HepG2 (cell line): ENCODE measurements at regions not wholly inside any gene's neighbourhood (a gene's known extent, or its start where the extent isn't known, plus 50 kb on each side); places are given as distances from the start of the nearest gene placed in this dataset.

ENCODE experiments used
- ATAC-seq: fragments of 200-7000 bp; cut with Tn5 transposase; 3 replicates; pipeline ENCODE4 v1.9.1; 2020; ENCODE audit warnings: mild to moderate bottlenecking, moderate library complexity
- BruUV-seq: library from RNA; stranded (reverse); fragments of 400-500 nt; replicated peaks from 2 replicates; lab custom pipeline; 2021; lab: Mats Ljungman, UMichigan
- CTCF ChIA-PET: fragments of 300-600 bp; formaldehyde crosslinking; extraction: SDS; loops from one replicate; lab custom pipeline; 2021; ENCODE audit warnings: low total read pairs, inconsistent platforms, low intra/inter-chr PET ratio; lab: Yijun Ruan, JAX
- POLR2A ChIA-PET: fragments of 350-600 bp; sonication (Branson Sonifier 250); formaldehyde crosslinking; loops from one replicate; lab custom pipeline; 2020; ENCODE audit warnings: antibody characterized with exemption, inconsistent platforms; lab: Yijun Ruan, JAX
- DNase-seq: peaks from one replicate; pipeline ENCODE4 v3.0.0-alpha.2; 2015; ENCODE audit warnings: low spot score
- FAIRE-seq: peaks from 3 replicates; lab custom pipeline; 2011; peaks lifted over from hg19 to GRCh38; lab: Jason Lieb, UNC
- H2AFZ ChIP-seq: one replicate; pipeline ENCODE4 v1.6.1; 2011; ENCODE audit warnings: low read length, inconsistent platforms
- H3K27ac ChIP-seq: fragments of 300-600 bp; 3 replicates; pipeline ENCODE4 v1.8.0; 2011; ENCODE audit warnings: mixed run types, mild to moderate bottlenecking, mixed read lengths, low read length, inconsistent platforms; ENCODE audit not compliant: insufficient read depth; ENCODE audit errors: extremely low read length
- H3K27me3 ChIP-seq, 2 experiments: fragments of 200-600 bp in 1 of 2; 2 replicates in 1 of 2; 3 replicates in 1 of 2; pipeline versions ENCODE4 v1.6.0 to v1.8.0; 2011; ENCODE audit warnings: low read length in 2 of 2, mild to moderate bottlenecking in 2 of 2, moderate library complexity in 2 of 2, inconsistent platforms in 1 of 2; ENCODE audit not compliant: insufficient read depth in 2 of 2, control insufficient read depth in 1 of 2
- H3K36me3 ChIP-seq, 2 experiments: fragments of 200-600 bp in 1 of 2; replicated peaks in 1 of 2; 2 replicates in 1 of 2; 3 replicates in 1 of 2; pipeline versions ENCODE4 v1.5.1 to v1.8.0; 2011; ENCODE audit warnings: low read length in 2 of 2, inconsistent platforms in 1 of 2; ENCODE audit not compliant: insufficient read depth in 2 of 2, control insufficient read depth in 1 of 2
- H3K4me1 ChIP-seq: 2 replicates; pipeline ENCODE4 v1.5.1; 2012; ENCODE audit warnings: low read length, inconsistent platforms; ENCODE audit not compliant: insufficient read depth
- H3K4me2 ChIP-seq: 2 replicates; pipeline ENCODE4 v1.6.0; 2011; ENCODE audit warnings: low read depth, low read length, inconsistent platforms
- H3K4me3 ChIP-seq, 3 experiments: fragments of 200-600 bp in 1 of 3; sonication (generic), shearing (Covaris generic) in 1 of 3; replicated peaks in 1 of 3; 2 replicates each; pipeline ENCODE4 v1.5.1; 2011 to 2016; ENCODE audit warnings: low read length in 3 of 3, inconsistent platforms in 2 of 3, low read depth in 2 of 3, mild to moderate bottlenecking in 2 of 3, control low read depth in 1 of 3, mixed read lengths in 1 of 3; ENCODE audit not compliant: insufficient read depth in 1 of 3
- H3K79me2 ChIP-seq: one replicate; pipeline ENCODE4 v1.6.1; 2011; ENCODE audit warnings: low read length, inconsistent platforms; ENCODE audit not compliant: insufficient read depth
- H3K9ac ChIP-seq: 2 replicates; pipeline ENCODE4 v1.6.0; 2011; ENCODE audit warnings: mild to moderate bottlenecking, low read depth, low read length, inconsistent platforms; ENCODE audit not compliant: insufficient read depth
- H3K9me3 ChIP-seq: 2 replicates; pipeline ENCODE4 v1.5.1; 2012; ENCODE audit warnings: mild to moderate bottlenecking, low read length
- H4K20me1 ChIP-seq: 2 replicates; pipeline ENCODE4 v1.6.0; 2011; ENCODE audit warnings: inconsistent platforms, mild to moderate bottlenecking, low read length, moderate library complexity; ENCODE audit not compliant: insufficient read depth
- FOXA1 ChIP-seq, 2 experiments: fragments of 450-650 bp in 1 of 2; sonication (generic) in 1 of 2; formaldehyde crosslinking in 1 of 2; IDR thresholded peaks; 2 replicates each; pipeline versions ENCODE4 v1.4.0 to v1.6.1; 2016 to 2020; ENCODE audit warnings: missing genetic modification reagents in 1 of 2
- GATAD2A ChIP-seq: IDR thresholded peaks from 2 replicates; pipeline ENCODE4 v1.6.1; 2016
- IRF2 ChIP-seq: IDR thresholded peaks from 2 replicates; pipeline ENCODE4 v1.6.1; 2018; ENCODE audit warnings: missing genetic modification reagents, missing compliant biosample characterization
- KLF16 ChIP-seq, 2 experiments: sonication (generic) in 1 of 2; formaldehyde crosslinking in 1 of 2; IDR thresholded peaks; 2 replicates each; pipeline versions ENCODE4 v1.6.1 to v1.8.0; 2016 to 2023; ENCODE audit warnings: missing genetic modification reagents in 2 of 2, missing compliant biosample characterization in 1 of 2
- KLF9 ChIP-seq: IDR thresholded peaks from 2 replicates; pipeline ENCODE4 v1.6.1; 2016; ENCODE audit warnings: low read depth
- MXI1 ChIP-seq: IDR thresholded peaks from 3 replicates; pipeline ENCODE4 v1.6.1; 2012; ENCODE audit warnings: low read depth, low read length, inconsistent platforms, borderline replicate concordance
- SOX6 ChIP-seq, 2 experiments: fragments of 450-650 bp in 1 of 2; sonication (generic) in 1 of 2; formaldehyde crosslinking in 1 of 2; IDR thresholded peaks; 2 replicates each; pipeline versions ENCODE4 v1.4.0 to v1.6.1; 2017 to 2020; ENCODE audit warnings: antibody characterized with exemption in 1 of 2, mild to moderate bottlenecking in 1 of 2, missing genetic modification reagents in 1 of 2
- ZNF781 ChIP-seq: sonication (generic); formaldehyde crosslinking; IDR thresholded peaks from 2 replicates; pipeline ENCODE4 v1.5.1; 2020; ENCODE audit warnings: borderline replicate concordance, mild to moderate bottlenecking, missing genetic modification reagents; ENCODE audit errors: not compliant biosample characterization
- ZSCAN22 ChIP-seq: sonication (generic); formaldehyde crosslinking; IDR thresholded peaks from 2 replicates; pipeline ENCODE4 v1.4.0; 2020; ENCODE audit warnings: mild to moderate bottlenecking, missing genetic modification reagents
- ZSCAN29 ChIP-seq: sonication (generic); formaldehyde crosslinking; conservative IDR thresholded peaks from 2 replicates; pipeline ENCODE4 v1.4.0; 2020; ENCODE audit warnings: mild to moderate bottlenecking, missing genetic modification reagents
- WGBS: methylation state at CpG from one replicate; pipeline ENCODE4 v1.1.6; 2017; ENCODE audit warnings: low lambda C conversion rate; 5-methylcytosine and 5-hydroxymethylcytosine counted together
- in situ Hi-C: cut with HindIII; loops from 2 replicates; pipeline ENCODE4 v1.10.0; 2017; ENCODE audit warnings: low pct_unique_long_range_greater_than_20kb; ENCODE audit not compliant: extremely low pct_ligation_motif_present
- intact Hi-C: fragments of 100-400 bp; cut with micrococcal nuclease; formaldehyde crosslinking; loops from one replicate; pipeline ENCODE4 v1.10.0; 2022; ENCODE audit not compliant: unreplicated experiment
- TF ChIP-seq, protein P1 (sequence below): sonication (generic); formaldehyde crosslinking; IDR thresholded peaks from 2 replicates; pipeline ENCODE4 v1.5.1; 2020; ENCODE audit warnings: missing genetic modification reagents, mild to moderate bottlenecking, borderline replicate concordance
- TF ChIP-seq, protein P2 (sequence below): sonication (generic); formaldehyde crosslinking; IDR thresholded peaks from 2 replicates; pipeline ENCODE4 v1.8.0; 2022; ENCODE audit warnings: mild to moderate bottlenecking, missing genetic modification reagents, moderate library complexity

DNA sequence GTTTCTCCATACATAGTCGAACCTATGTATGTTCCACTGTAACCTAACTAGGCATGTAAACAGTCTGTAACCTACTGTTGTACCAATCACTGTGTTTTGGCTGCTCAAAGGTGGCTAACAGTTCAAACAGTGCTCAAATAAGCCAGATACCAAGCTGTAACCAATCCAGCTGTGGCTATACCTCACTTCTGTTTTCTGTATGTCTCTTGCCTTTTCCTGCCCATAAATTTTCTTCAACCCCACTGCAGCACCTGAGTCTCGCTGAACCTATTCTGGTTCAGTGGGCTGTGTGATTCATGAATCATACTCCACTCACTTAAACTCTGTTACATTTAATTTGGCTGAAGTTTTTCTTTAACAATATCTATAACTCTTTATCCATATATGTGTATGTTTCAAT lies 340.7 kb downstream of the LPIN1 start:
- H3K9me3 ChIP-seq = no peaks in the 10 kb centered on the region
- ATAC-seq = no peak
- H2AFZ ChIP-seq = no peak overlapping the region
- no peak for FAIRE-seq
- H4K20me1 ChIP-seq = no peaks in the 10 kb centered on the region
- intact Hi-C loops = no loop called here
- no TSS peak for BruUV-seq
- H3K36me3 ChIP-seq = no peaks in the 10 kb centered on the region
- H3K4me1 ChIP-seq = no peaks in the 10 kb centered on the region
- H3K4me2 ChIP-seq = no peak overlapping the region
- no peak for DNase-seq
- POLR2A ChIA-PET = no interaction called here
- no peak overlapping the region for H3K4me3 ChIP-seq
- no peak overlapping the region for H3K27ac ChIP-seq
- CTCF ChIA-PET = no interaction called here
- H3K27me3 ChIP-seq = no peaks in the 10 kb centered on the region
- no peaks in the 10 kb centered on the region for H3K79me2 ChIP-seq
- in situ Hi-C loops = no loop called here
- H3K9ac ChIP-seq = no peak overlapping the region
- 4% methylated on average over 2 of the region's 2 CpGs for WGBS
- TF ChIP-seq GATAD2A (CRISPR knock-in tag) = no peak
- TF ChIP-seq, protein P1, sequence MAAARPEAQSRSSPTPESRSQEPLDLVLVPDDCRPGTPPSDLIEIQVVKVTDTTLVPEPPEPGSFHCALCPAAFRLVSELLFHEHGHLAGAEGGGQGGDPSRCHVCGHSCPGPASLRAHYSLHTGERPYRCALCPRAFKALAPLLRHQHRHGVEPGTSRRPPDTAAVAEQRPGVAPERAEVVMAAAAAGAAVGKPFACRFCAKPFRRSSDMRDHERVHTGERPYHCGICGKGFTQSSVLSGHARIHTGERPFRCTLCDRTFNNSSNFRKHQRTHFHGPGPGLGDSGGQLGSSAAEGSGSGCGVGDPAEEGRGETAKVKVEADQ (CRISPR knock-in tag) = no peak
- no peak for TF ChIP-seq ZSCAN22 (CRISPR knock-in tag)
- no peak for TF ChIP-seq ZSCAN29
- TF ChIP-seq, protein P2, sequence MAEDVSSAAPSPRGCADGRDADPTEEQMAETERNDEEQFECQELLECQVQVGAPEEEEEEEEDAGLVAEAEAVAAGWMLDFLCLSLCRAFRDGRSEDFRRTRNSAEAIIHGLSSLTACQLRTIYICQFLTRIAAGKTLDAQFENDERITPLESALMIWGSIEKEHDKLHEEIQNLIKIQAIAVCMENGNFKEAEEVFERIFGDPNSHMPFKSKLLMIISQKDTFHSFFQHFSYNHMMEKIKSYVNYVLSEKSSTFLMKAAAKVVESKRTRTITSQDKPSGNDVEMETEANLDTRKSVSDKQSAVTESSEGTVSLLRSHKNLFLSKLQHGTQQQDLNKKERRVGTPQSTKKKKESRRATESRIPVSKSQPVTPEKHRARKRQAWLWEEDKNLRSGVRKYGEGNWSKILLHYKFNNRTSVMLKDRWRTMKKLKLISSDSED (CRISPR knock-in tag) = no peak
- no peak for TF ChIP-seq FOXA1 (IDR thresholded peaks at IDR 0.05)
- TF ChIP-seq FOXA1 (CRISPR knock-in tag; IDR thresholded peaks at IDR 0.05) = no peak
- TF ChIP-seq IRF2 = no peak
- no peak for TF ChIP-seq MXI1
- no peak for TF ChIP-seq KLF16 (CRISPR knock-in tag; IDR thresholded peaks at IDR 0.05)
- no peak for TF ChIP-seq ZNF781 (CRISPR knock-in tag)
- TF ChIP-seq SOX6 (IDR thresholded peaks at IDR 0.05) = no peak
- TF ChIP-seq SOX6 (CRISPR knock-in tag; IDR thresholded peaks at IDR 0.05) = no peak
- no peak for TF ChIP-seq KLF9
